Vagina (tissue), 2 donors: ENCODE measurements at regions not wholly inside any gene's neighbourhood (a gene's known extent, or its start where the extent isn't known, plus 50 kb on each side); places are given as distances from the start of the nearest gene placed in this dataset.

Source experiments
- POLR2A ChIP-seq, 2 donors: fragments of 450-650 bp; IDR thresholded peaks; one replicate each; pipeline ENCODE4 v1.6.1; 2017; ENCODE audit warnings: antibody characterized with exemption in 2 of 2, mild to moderate bottlenecking in 2 of 2, moderate library complexity in 2 of 2
- TF ChIP-seq, protein P1 (sequence below), 3 experiments: fragments of 450-650 bp in 2 of 3; fragments of 200-600 bp in 1 of 3; sonication (generic) in 1 of 3; IDR thresholded peaks; one replicate each; pipeline ENCODE4 v1.5.1; 2017 to 2019; ENCODE audit warnings: antibody characterized with exemption in 3 of 3, mild to moderate bottlenecking in 2 of 3, moderate library complexity in 2 of 3

DNA sequence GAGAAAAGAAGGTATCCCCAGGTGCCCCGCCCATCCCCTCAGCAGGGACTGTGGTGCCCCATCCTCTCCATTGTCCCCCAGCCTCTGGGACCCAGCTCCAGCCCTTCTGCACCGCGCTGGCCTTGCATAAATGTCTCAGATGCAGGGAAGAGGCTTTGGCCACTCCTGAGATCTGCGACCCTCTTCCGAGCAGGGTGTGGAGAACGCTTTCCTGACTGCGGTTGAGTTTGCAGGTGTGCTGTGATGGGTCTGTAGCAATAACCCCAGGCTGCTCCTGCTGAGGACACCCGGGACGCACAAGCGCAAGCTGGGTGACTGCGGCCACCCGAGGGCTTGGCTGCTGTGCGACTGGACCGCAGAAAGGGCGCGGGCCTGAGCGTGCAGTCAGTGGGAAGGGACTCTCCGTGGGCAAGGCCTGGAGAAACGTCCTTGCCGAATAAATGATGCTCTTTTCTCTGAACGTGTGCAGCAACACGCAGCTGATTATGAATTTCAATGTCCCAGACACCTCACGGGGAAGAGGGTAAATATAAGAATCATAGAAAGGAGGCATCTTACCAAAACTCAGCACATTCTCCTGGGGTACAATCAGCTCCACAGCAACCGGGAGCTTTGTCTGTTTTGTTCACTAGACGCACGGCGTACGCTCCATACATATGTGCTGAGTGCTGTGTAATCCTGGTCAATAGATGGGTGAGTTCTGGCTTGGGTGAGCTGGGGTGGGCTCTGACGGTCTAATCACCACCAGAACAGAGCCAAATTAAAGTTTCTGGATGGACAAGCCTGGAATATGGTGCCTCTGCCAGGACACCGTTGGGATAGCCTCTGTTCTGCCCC lies 67.5 kb upstream of the ZNF516 start:
- TF ChIP-seq, protein P1, sequence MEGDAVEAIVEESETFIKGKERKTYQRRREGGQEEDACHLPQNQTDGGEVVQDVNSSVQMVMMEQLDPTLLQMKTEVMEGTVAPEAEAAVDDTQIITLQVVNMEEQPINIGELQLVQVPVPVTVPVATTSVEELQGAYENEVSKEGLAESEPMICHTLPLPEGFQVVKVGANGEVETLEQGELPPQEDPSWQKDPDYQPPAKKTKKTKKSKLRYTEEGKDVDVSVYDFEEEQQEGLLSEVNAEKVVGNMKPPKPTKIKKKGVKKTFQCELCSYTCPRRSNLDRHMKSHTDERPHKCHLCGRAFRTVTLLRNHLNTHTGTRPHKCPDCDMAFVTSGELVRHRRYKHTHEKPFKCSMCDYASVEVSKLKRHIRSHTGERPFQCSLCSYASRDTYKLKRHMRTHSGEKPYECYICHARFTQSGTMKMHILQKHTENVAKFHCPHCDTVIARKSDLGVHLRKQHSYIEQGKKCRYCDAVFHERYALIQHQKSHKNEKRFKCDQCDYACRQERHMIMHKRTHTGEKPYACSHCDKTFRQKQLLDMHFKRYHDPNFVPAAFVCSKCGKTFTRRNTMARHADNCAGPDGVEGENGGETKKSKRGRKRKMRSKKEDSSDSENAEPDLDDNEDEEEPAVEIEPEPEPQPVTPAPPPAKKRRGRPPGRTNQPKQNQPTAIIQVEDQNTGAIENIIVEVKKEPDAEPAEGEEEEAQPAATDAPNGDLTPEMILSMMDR (IDR thresholded peaks at IDR 0.05) = no peak
- TF ChIP-seq POLR2A (IDR thresholded peaks at IDR 0.05) = no peak
